ENCODE measurements at regions not wholly inside any gene's neighbourhood (a gene's known extent, or its start where the extent isn't known, plus 50 kb on each side); places are given as distances from the start of the nearest gene placed in this dataset.

DNA sequence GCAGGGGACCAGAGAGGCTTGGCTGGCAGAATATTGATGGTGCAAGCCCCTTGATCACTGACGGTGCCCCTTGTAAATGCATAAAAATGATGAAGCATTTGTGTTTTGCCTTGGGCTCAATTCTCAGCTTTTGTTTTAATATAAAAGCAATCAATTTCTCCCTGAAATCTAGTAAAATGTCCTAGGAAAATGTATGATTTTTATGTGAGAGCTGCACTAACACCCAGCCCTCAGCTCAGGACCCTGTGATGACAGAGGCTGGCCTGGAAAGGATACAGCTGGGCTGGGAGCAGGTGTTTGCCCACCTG, 84.7 kb upstream of the PHACTR3 start:
- TF ChIP-seq POLR2AphosphoS5 (IDR thresholded peaks at IDR 0.05; ENCODE audit: low read depth, low read length) (no peak), POLR2A (IDR thresholded peaks at IDR 0.05; ENCODE audit: control extremely low read depth in 1 of 2, low read depth in 2 of 2, low read length in 2 of 2) (no peak), BACH1 (IDR thresholded peaks at IDR 0.05; ENCODE audit: low read length) (no peak), EZH2 (IDR thresholded peaks at IDR 0.05; ENCODE audit: low read depth, low read length, severe bottlenecking) (no peak), CEBPB (IDR thresholded peaks at IDR 0.05; ENCODE audit: low read depth, low read length) (no peak), EGR1 (IDR thresholded peaks at IDR 0.05; ENCODE audit: borderline replicate concordance, low read depth, low read length) (no peak), SIN3A (conservative IDR thresholded peaks at IDR 0.05 in 1 of 2, IDR thresholded peaks at IDR 0.05 in 1 of 2; ENCODE audit: low read depth in 1 of 2, low read length in 2 of 2) (no peak), YY1 (IDR thresholded peaks at IDR 0.05; ENCODE audit: low read depth, low read length) (no peak)
- TF ChIP-seq, protein P1, sequence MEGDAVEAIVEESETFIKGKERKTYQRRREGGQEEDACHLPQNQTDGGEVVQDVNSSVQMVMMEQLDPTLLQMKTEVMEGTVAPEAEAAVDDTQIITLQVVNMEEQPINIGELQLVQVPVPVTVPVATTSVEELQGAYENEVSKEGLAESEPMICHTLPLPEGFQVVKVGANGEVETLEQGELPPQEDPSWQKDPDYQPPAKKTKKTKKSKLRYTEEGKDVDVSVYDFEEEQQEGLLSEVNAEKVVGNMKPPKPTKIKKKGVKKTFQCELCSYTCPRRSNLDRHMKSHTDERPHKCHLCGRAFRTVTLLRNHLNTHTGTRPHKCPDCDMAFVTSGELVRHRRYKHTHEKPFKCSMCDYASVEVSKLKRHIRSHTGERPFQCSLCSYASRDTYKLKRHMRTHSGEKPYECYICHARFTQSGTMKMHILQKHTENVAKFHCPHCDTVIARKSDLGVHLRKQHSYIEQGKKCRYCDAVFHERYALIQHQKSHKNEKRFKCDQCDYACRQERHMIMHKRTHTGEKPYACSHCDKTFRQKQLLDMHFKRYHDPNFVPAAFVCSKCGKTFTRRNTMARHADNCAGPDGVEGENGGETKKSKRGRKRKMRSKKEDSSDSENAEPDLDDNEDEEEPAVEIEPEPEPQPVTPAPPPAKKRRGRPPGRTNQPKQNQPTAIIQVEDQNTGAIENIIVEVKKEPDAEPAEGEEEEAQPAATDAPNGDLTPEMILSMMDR (IDR thresholded peaks at IDR 0.05; ENCODE audit: control extremely low read depth in 1 of 3, insufficient read depth in 1 of 3, low read depth in 1 of 3, low read length in 3 of 3) = no peak
- TF ChIP-seq, protein P2, sequence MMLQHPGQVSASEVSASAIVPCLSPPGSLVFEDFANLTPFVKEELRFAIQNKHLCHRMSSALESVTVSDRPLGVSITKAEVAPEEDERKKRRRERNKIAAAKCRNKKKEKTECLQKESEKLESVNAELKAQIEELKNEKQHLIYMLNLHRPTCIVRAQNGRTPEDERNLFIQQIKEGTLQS (IDR thresholded peaks at IDR 0.05; ENCODE audit: insufficient read depth, low read depth, low read length) = no peak
